Astrocyte (in vitro differentiated cells and primary cell): ENCODE measurements at regions not wholly inside any gene's neighbourhood (a gene's known extent, or its start where the extent isn't known, plus 50 kb on each side); places are given as distances from the start of the nearest gene placed in this dataset.

Source experiments
- DNase-seq: peaks from one replicate; pipeline ENCODE4 v3.0.0-alpha.2; 2010; ENCODE audit warnings: low read depth
- FAIRE-seq: peaks from 2 replicates; lab custom pipeline; 2011; peaks lifted over from hg19 to GRCh38; lab: Jason Lieb, UNC
- H2AFZ ChIP-seq: 2 replicates; pipeline ENCODE4 v1.6.0; 2012; ENCODE audit warnings: low read depth, low read length, inconsistent platforms
- H3K27ac ChIP-seq: 2 replicates; pipeline ENCODE4 v1.5.1; 2011; ENCODE audit warnings: low read depth, low read length, inconsistent platforms
- H3K27me3 ChIP-seq: 2 replicates; pipeline ENCODE4 v1.6.0; 2011; ENCODE audit warnings: low read length, inconsistent platforms; ENCODE audit not compliant: insufficient read depth
- H3K36me3 ChIP-seq: 2 replicates; pipeline ENCODE4 v1.5.1; 2011; ENCODE audit warnings: low read length, inconsistent platforms; ENCODE audit not compliant: insufficient read depth
- H3K4me1 ChIP-seq: 2 replicates; pipeline ENCODE4 v1.5.1; 2011; ENCODE audit warnings: low read length, inconsistent platforms; ENCODE audit not compliant: insufficient read depth
- H3K4me2 ChIP-seq: 2 replicates; pipeline ENCODE4 v1.6.0; 2012; ENCODE audit warnings: low read length, inconsistent platforms
- H3K4me3 ChIP-seq: 2 replicates; pipeline ENCODE4 v1.5.1; 2011; ENCODE audit warnings: low read depth, mild to moderate bottlenecking, low read length, inconsistent platforms; ENCODE audit not compliant: insufficient read depth
- H3K79me2 ChIP-seq: 2 replicates; pipeline ENCODE4 v1.6.0; 2012; ENCODE audit warnings: mild to moderate bottlenecking, low read length, inconsistent platforms; ENCODE audit not compliant: insufficient read depth
- H3K9ac ChIP-seq: 2 replicates; pipeline ENCODE4 v1.6.0; 2012; ENCODE audit warnings: mild to moderate bottlenecking, low read length, inconsistent platforms
- H3K9me3 ChIP-seq: 2 replicates; pipeline ENCODE4 v1.5.1; 2012; ENCODE audit warnings: low read depth, mild to moderate bottlenecking, low read length, inconsistent platforms; ENCODE audit not compliant: insufficient read depth
- H4K20me1 ChIP-seq: 2 replicates; pipeline ENCODE4 v1.6.0; 2012; ENCODE audit warnings: low read length, inconsistent platforms; ENCODE audit not compliant: insufficient read depth
- H3K27ac Mint-ChIP-seq: one replicate; pipeline ENCODE4 v1.8.0; 2021; ENCODE audit warnings: mild to moderate bottlenecking, mixed read lengths; ENCODE audit not compliant: unreplicated experiment
- H3K27me3 Mint-ChIP-seq: one replicate; pipeline ENCODE4 v1.8.0; 2021; ENCODE audit warnings: low read depth, mixed read lengths; ENCODE audit not compliant: unreplicated experiment
- H3K36me3 Mint-ChIP-seq: one replicate; pipeline ENCODE4 v1.8.0; 2021; ENCODE audit warnings: low read depth, mixed read lengths; ENCODE audit not compliant: unreplicated experiment
- H3K4me1 Mint-ChIP-seq: one replicate; pipeline ENCODE4 v1.8.0; 2021; ENCODE audit warnings: low read depth, mixed read lengths; ENCODE audit not compliant: unreplicated experiment
- H3K4me3 Mint-ChIP-seq: one replicate; pipeline ENCODE4 v1.8.0; 2021; ENCODE audit warnings: mild to moderate bottlenecking, moderate library complexity, mixed read lengths; ENCODE audit not compliant: unreplicated experiment
- H3K9me3 Mint-ChIP-seq: one replicate; pipeline ENCODE4 v1.8.0; 2021; ENCODE audit warnings: mild to moderate bottlenecking, mixed read lengths; ENCODE audit not compliant: unreplicated experiment
- CTCF ChIP-seq: IDR thresholded peaks from 2 replicates; pipeline ENCODE4 v1.5.1; 2011; ENCODE audit warnings: low read depth, mild to moderate bottlenecking, inconsistent platforms, low read length, moderate library complexity; ENCODE audit not compliant: insufficient read depth
- EZH2 ChIP-seq: IDR thresholded peaks from 2 replicates; pipeline ENCODE4 v1.6.1; 2012; ENCODE audit warnings: mild to moderate bottlenecking, low read length, inconsistent platforms; ENCODE audit not compliant: insufficient read depth

- Histone ChIP-seq H4K20me1 (no peaks in the 10 kb centered on the region), H3K27me3 (peaks cover 3% of the 10 kb centered on the region), H3K4me2 (no peak overlapping the region), H3K9ac (no peak overlapping the region), H3K79me2 (no peaks in the 10 kb centered on the region), H3K4me3 (no peak overlapping the region), H3K9me3 (no peaks in the 10 kb centered on the region), H3K4me1 (no peaks in the 10 kb centered on the region), H3K27ac (no peak overlapping the region), H3K36me3 (no peaks in the 10 kb centered on the region), H2AFZ (no peak overlapping the region)
- DNase-seq (no peak), FAIRE-seq (no peak)
- no peak overlapping the region for H3K27ac Mint-ChIP-seq
- no peaks in the 10 kb centered on the region for H3K9me3 Mint-ChIP-seq
- H3K27me3 Mint-ChIP-seq: peaks cover 17% of the 10 kb centered on the region
- TF ChIP-seq EZH2 (no peak), CTCF (no peak)
- H3K4me1 Mint-ChIP-seq: no peaks in the 10 kb centered on the region
- no peaks in the 10 kb centered on the region for H3K36me3 Mint-ChIP-seq
- no peak overlapping the region for H3K4me3 Mint-ChIP-seq
Observed at GRCh38 chrX:107522901-107523300, 73.4 kb downstream of the FRMPD3 start.

GRCh38 chrX:107526141-107526540, 76.7 kb downstream of the FRMPD3 start:
- H3K36me3 ChIP-seq: no peaks in the 10 kb centered on the region
- H3K9me3 Mint-ChIP-seq: no peaks in the 10 kb centered on the region

More at GRCh38 chrX:107526141-107526540, 76.7 kb downstream of the FRMPD3 start:
- no peak for DNase-seq
- H3K27ac ChIP-seq: no peak overlapping the region
- Mint-ChIP-seq H3K4me3 (no peak overlapping the region), H3K27me3 (peaks cover 9% of the 10 kb centered on the region), H3K27ac (no peak overlapping the region), H3K36me3 (peaks cover 3% of the 10 kb centered on the region), H3K4me1 (no peaks in the 10 kb centered on the region)
- H3K4me3 ChIP-seq: no peak overlapping the region
- H3K9me3 ChIP-seq: no peaks in the 10 kb centered on the region
- no peaks in the 10 kb centered on the region for H3K79me2 ChIP-seq
- H4K20me1 ChIP-seq: no peaks in the 10 kb centered on the region
- H3K27me3 ChIP-seq: peaks cover 3% of the 10 kb centered on the region
- H3K4me2 ChIP-seq: no peak overlapping the region
- no peak overlapping the region for H3K9ac ChIP-seq
- no peaks in the 10 kb centered on the region for H3K4me1 ChIP-seq
- no peak overlapping the region for H2AFZ ChIP-seq
- FAIRE-seq: no peak
- TF ChIP-seq EZH2: no peak
- no peak for TF ChIP-seq CTCF
